ENCODE measurements at regions not wholly inside any gene's neighbourhood (a gene's known extent, or its start where the extent isn't known, plus 50 kb on each side); places are given as distances from the start of the nearest gene placed in this dataset.

DNA sequence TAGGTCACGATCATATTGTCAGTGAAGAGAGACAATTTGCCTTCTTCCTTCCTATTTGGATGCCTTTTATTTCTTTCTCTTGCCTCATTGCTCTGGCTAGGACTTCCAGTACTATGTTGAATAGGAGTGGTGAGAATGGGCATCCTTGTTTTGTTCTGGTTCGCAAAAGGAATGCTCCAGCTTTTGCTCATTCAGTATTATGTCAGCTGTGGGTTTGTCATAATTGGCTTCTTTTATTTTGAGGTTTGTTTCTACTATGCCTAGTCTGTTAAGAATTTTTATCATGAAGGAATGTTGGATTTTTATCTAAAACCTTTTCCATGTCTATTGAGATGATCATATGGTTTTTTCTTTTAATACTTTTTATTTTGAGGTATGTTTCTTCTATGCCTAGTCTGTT is 152.3 kb upstream of the MAD2L1 start:
- TF ChIP-seq, protein P1, sequence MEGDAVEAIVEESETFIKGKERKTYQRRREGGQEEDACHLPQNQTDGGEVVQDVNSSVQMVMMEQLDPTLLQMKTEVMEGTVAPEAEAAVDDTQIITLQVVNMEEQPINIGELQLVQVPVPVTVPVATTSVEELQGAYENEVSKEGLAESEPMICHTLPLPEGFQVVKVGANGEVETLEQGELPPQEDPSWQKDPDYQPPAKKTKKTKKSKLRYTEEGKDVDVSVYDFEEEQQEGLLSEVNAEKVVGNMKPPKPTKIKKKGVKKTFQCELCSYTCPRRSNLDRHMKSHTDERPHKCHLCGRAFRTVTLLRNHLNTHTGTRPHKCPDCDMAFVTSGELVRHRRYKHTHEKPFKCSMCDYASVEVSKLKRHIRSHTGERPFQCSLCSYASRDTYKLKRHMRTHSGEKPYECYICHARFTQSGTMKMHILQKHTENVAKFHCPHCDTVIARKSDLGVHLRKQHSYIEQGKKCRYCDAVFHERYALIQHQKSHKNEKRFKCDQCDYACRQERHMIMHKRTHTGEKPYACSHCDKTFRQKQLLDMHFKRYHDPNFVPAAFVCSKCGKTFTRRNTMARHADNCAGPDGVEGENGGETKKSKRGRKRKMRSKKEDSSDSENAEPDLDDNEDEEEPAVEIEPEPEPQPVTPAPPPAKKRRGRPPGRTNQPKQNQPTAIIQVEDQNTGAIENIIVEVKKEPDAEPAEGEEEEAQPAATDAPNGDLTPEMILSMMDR (conservative IDR thresholded peaks at IDR 0.05; ENCODE audit: low read depth, low read length): no peak
- no peak for TF ChIP-seq POLR2A (IDR thresholded peaks at IDR 0.05; ENCODE audit: low read depth, low read length)
- TF ChIP-seq, protein P2, sequence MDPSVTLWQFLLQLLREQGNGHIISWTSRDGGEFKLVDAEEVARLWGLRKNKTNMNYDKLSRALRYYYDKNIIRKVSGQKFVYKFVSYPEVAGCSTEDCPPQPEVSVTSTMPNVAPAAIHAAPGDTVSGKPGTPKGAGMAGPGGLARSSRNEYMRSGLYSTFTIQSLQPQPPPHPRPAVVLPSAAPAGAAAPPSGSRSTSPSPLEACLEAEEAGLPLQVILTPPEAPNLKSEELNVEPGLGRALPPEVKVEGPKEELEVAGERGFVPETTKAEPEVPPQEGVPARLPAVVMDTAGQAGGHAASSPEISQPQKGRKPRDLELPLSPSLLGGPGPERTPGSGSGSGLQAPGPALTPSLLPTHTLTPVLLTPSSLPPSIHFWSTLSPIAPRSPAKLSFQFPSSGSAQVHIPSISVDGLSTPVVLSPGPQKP (IDR thresholded peaks at IDR 0.05; ENCODE audit: borderline replicate concordance, low read depth, low read length): no peak
- no peak for TF ChIP-seq CEBPB (IDR thresholded peaks at IDR 0.05; ENCODE audit: low read depth, low read length)
- TF ChIP-seq RCOR1 (IDR thresholded peaks at IDR 0.05; ENCODE audit: insufficient replicate concordance, low read length): no peak

Measured in IMR-90 (cell line).